ENCODE measurements at regions not wholly inside any gene's neighbourhood (a gene's known extent, or its start where the extent isn't known, plus 50 kb on each side); places are given as distances from the start of the nearest gene placed in this dataset.
A peak's percentile ranks its signal among the peaks of the same experiment; 100 is the strongest.

GRCh38 chr4:117429061-117429460, 343.7 kb upstream of the TRAM1L1 start:
- H3K27me3 Mint-ChIP-seq: no peaks in the 10 kb centered on the region
- no peaks in the 10 kb centered on the region for H3K4me1 Mint-ChIP-seq
- peaks cover 6% of the 10 kb centered on the region for H3K9me3 Mint-ChIP-seq
- H3K27ac Mint-ChIP-seq: no peak overlapping the region
- ATAC-seq (no peak), DNase-seq (no peak)
- no peak overlapping the region for H3K4me3 Mint-ChIP-seq
- H3K36me3 Mint-ChIP-seq (ENCODE audit: low read depth): no peaks in the 10 kb centered on the region

GRCh38 chr4:117429506-117429905, 344.1 kb upstream of the TRAM1L1 start:
- Mint-ChIP-seq H3K4me3 (no peak overlapping the region), H3K36me3 (ENCODE audit: low read depth) (no peaks in the 10 kb centered on the region), H3K4me1 (no peaks in the 10 kb centered on the region), H3K27me3 (no peaks in the 10 kb centered on the region), H3K9me3 (peaks cover 6% of the 10 kb centered on the region), H3K27ac (no peak overlapping the region)
- ATAC-seq (no peak), DNase-seq (no peak)

- no peak overlapping the region for H3K27ac Mint-ChIP-seq
- ATAC-seq: no peak
- H3K27me3 Mint-ChIP-seq: no peaks in the 10 kb centered on the region
These were observed 349.0 kb upstream of the TRAM1L1 start for GRCh38 chr4:117434424-117434823.

GRCh38 chr4:117447925-117448324, 362.5 kb upstream of the TRAM1L1 start:
- no peaks in the 10 kb centered on the region for H3K36me3 Mint-ChIP-seq (ENCODE audit: low read depth)
- H3K9me3 Mint-ChIP-seq: peaks cover 7% of the 10 kb centered on the region
- ATAC-seq: no peak
- DNase-seq: peak; percentile 26
- no peaks in the 10 kb centered on the region for H3K4me1 Mint-ChIP-seq
- no peak overlapping the region for H3K4me3 Mint-ChIP-seq
- H3K27ac Mint-ChIP-seq: no peak overlapping the region
- H3K27me3 Mint-ChIP-seq: no peaks in the 10 kb centered on the region

More at GRCh38 chr4:117434424-117434823, 349.0 kb upstream of the TRAM1L1 start:
- DNase-seq: no peak
- Mint-ChIP-seq H3K4me3 (no peak overlapping the region), H3K9me3 (no peaks in the 10 kb centered on the region), H3K36me3 (ENCODE audit: low read depth) (no peaks in the 10 kb centered on the region), H3K4me1 (no peaks in the 10 kb centered on the region)

- H3K4me1 Mint-ChIP-seq: no peaks in the 10 kb centered on the region
- no peak overlapping the region for H3K27ac Mint-ChIP-seq
- DNase-seq: no peak
- no peaks in the 10 kb centered on the region for H3K36me3 Mint-ChIP-seq (ENCODE audit: low read depth)
- no peak overlapping the region for H3K4me3 Mint-ChIP-seq
- H3K9me3 Mint-ChIP-seq: peaks cover 12% of the 10 kb centered on the region
- ATAC-seq: no peak
- no peaks in the 10 kb centered on the region for H3K27me3 Mint-ChIP-seq
These were observed 369.7 kb upstream of the TRAM1L1 start for GRCh38 chr4:117455088-117455487.

GRCh38 chr4:117466388-117466787, 381.0 kb upstream of the TRAM1L1 start:
- Mint-ChIP-seq H3K36me3 (ENCODE audit: low read depth) (no peaks in the 10 kb centered on the region), H3K9me3 (peaks cover 4% of the 10 kb centered on the region), H3K27me3 (no peaks in the 10 kb centered on the region), H3K27ac (no peak overlapping the region), H3K4me3 (no peak overlapping the region), H3K4me1 (no peaks in the 10 kb centered on the region)
- DNase-seq (no peak), ATAC-seq (no peak)

- H3K4me1 Mint-ChIP-seq: no peaks in the 10 kb centered on the region
- ATAC-seq (no peak), DNase-seq (no peak)
- H3K27ac Mint-ChIP-seq: no peak overlapping the region
- H3K9me3 Mint-ChIP-seq: peaks cover 4% of the 10 kb centered on the region
- H3K36me3 Mint-ChIP-seq (ENCODE audit: low read depth): no peaks in the 10 kb centered on the region
- no peak overlapping the region for H3K4me3 Mint-ChIP-seq
- H3K27me3 Mint-ChIP-seq: no peaks in the 10 kb centered on the region
These were observed 382.0 kb upstream of the TRAM1L1 start for GRCh38 chr4:117467404-117467803.

- no peak for DNase-seq
- Mint-ChIP-seq H3K4me3 (no peak overlapping the region), H3K27me3 (no peaks in the 10 kb centered on the region), H3K9me3 (no peaks in the 10 kb centered on the region), H3K27ac (no peak overlapping the region), H3K36me3 (ENCODE audit: low read depth) (no peaks in the 10 kb centered on the region), H3K4me1 (no peaks in the 10 kb centered on the region)
- ATAC-seq: no peak
These were observed 389.6 kb upstream of the TRAM1L1 start for GRCh38 chr4:117474987-117475386.

- H3K4me3 Mint-ChIP-seq: no peak overlapping the region
- H3K27me3 Mint-ChIP-seq: no peaks in the 10 kb centered on the region
- no peak for ATAC-seq
- no peaks in the 10 kb centered on the region for H3K9me3 Mint-ChIP-seq
- no peak for DNase-seq
- H3K4me1 Mint-ChIP-seq: no peaks in the 10 kb centered on the region
- no peak overlapping the region for H3K27ac Mint-ChIP-seq
- no peaks in the 10 kb centered on the region for H3K36me3 Mint-ChIP-seq (ENCODE audit: low read depth)
These were observed 392.5 kb upstream of the TRAM1L1 start for GRCh38 chr4:117477925-117478324.

- no peak for DNase-seq
- H3K36me3 Mint-ChIP-seq (ENCODE audit: low read depth): no peaks in the 10 kb centered on the region
- no peak overlapping the region for H3K27ac Mint-ChIP-seq
- no peak for ATAC-seq
- H3K4me3 Mint-ChIP-seq: no peak overlapping the region
- H3K4me1 Mint-ChIP-seq: no peaks in the 10 kb centered on the region
- no peaks in the 10 kb centered on the region for H3K27me3 Mint-ChIP-seq
- H3K9me3 Mint-ChIP-seq: no peaks in the 10 kb centered on the region
These were observed 393.3 kb upstream of the TRAM1L1 start for GRCh38 chr4:117478702-117479101.

- DNase-seq (no peak), ATAC-seq (peak; percentile 36)
- no peak overlapping the region for H3K27ac Mint-ChIP-seq
- H3K36me3 Mint-ChIP-seq (ENCODE audit: low read depth): no peaks in the 10 kb centered on the region
- no peaks in the 10 kb centered on the region for H3K27me3 Mint-ChIP-seq
- no peak overlapping the region for H3K4me3 Mint-ChIP-seq
- no peaks in the 10 kb centered on the region for H3K4me1 Mint-ChIP-seq
- no peaks in the 10 kb centered on the region for H3K9me3 Mint-ChIP-seq
These were observed 394.3 kb upstream of the TRAM1L1 start for GRCh38 chr4:117479673-117480072.

- no peak for ATAC-seq
These were observed 396.4 kb upstream of the TRAM1L1 start for GRCh38 chr4:117481742-117482141.

GRCh38 chr4:117488692-117489091, 403.3 kb upstream of the TRAM1L1 start:
- Mint-ChIP-seq H3K4me1 (no peaks in the 10 kb centered on the region), H3K4me3 (no peak overlapping the region), H3K27ac (no peak overlapping the region), H3K27me3 (no peaks in the 10 kb centered on the region), H3K9me3 (no peaks in the 10 kb centered on the region), H3K36me3 (ENCODE audit: low read depth) (no peaks in the 10 kb centered on the region)
- DNase-seq: no peak
- no peak for ATAC-seq

More at GRCh38 chr4:117481742-117482141, 396.4 kb upstream of the TRAM1L1 start:
- H3K27me3 Mint-ChIP-seq: no peaks in the 10 kb centered on the region
- no peak for DNase-seq
- H3K9me3 Mint-ChIP-seq: no peaks in the 10 kb centered on the region
- H3K36me3 Mint-ChIP-seq (ENCODE audit: low read depth): no peaks in the 10 kb centered on the region
- H3K4me3 Mint-ChIP-seq: no peak overlapping the region
- H3K27ac Mint-ChIP-seq: no peak overlapping the region
- H3K4me1 Mint-ChIP-seq: no peaks in the 10 kb centered on the region

- no peaks in the 10 kb centered on the region for H3K27me3 Mint-ChIP-seq
- no peak overlapping the region for H3K27ac Mint-ChIP-seq
- H3K36me3 Mint-ChIP-seq (ENCODE audit: low read depth): no peaks in the 10 kb centered on the region
- no peaks in the 10 kb centered on the region for H3K4me1 Mint-ChIP-seq
- no peak overlapping the region for H3K4me3 Mint-ChIP-seq
- H3K9me3 Mint-ChIP-seq: no peaks in the 10 kb centered on the region
- ATAC-seq (no peak), DNase-seq (no peak)
These were observed 403.7 kb upstream of the TRAM1L1 start for GRCh38 chr4:117489107-117489506.

GRCh38 chr4:117491516-117491915, 406.1 kb upstream of the TRAM1L1 start:
- Mint-ChIP-seq H3K9me3 (no peaks in the 10 kb centered on the region), H3K27me3 (no peaks in the 10 kb centered on the region), H3K4me3 (no peak overlapping the region), H3K36me3 (ENCODE audit: low read depth) (no peaks in the 10 kb centered on the region), H3K4me1 (no peaks in the 10 kb centered on the region), H3K27ac (no peak overlapping the region)
- no peak for DNase-seq
- ATAC-seq: no peak

- DNase-seq (no peak), ATAC-seq (no peak)
- no peak overlapping the region for H3K27ac Mint-ChIP-seq
- no peaks in the 10 kb centered on the region for H3K27me3 Mint-ChIP-seq
- H3K9me3 Mint-ChIP-seq: no peaks in the 10 kb centered on the region
- no peaks in the 10 kb centered on the region for H3K36me3 Mint-ChIP-seq (ENCODE audit: low read depth)
- H3K4me3 Mint-ChIP-seq: no peak overlapping the region
- no peaks in the 10 kb centered on the region for H3K4me1 Mint-ChIP-seq
These were observed 410.4 kb upstream of the TRAM1L1 start for GRCh38 chr4:117495802-117496201.
